Testis (tissue), 2 donors: ENCODE measurements at regions not wholly inside any gene's neighbourhood (a gene's known extent, or its start where the extent isn't known, plus 50 kb on each side); places are given as distances from the start of the nearest gene placed in this dataset.

Experiments used
- CTCF ChIP-seq, 3 experiments: fragments of 450-650 bp in 2 of 3; fragments of 200-600 bp in 1 of 3; sonication (generic) in 1 of 3; IDR thresholded peaks; one replicate each; pipeline ENCODE4 v1.5.1; 2016 to 2019; ENCODE audit warnings: antibody characterized with exemption in 3 of 3, mild to moderate bottlenecking in 2 of 3, moderate library complexity in 1 of 3
- POLR2A ChIP-seq: fragments of 450-650 bp; IDR thresholded peaks from one replicate; pipeline ENCODE4 v1.6.1; 2017; ENCODE audit warnings: antibody characterized with exemption, mild to moderate bottlenecking, moderate library complexity

GRCh38 chr14:71532790-71533189 lies 399.4 kb upstream of the RGS6 start:
- TF ChIP-seq CTCF (IDR thresholded peaks at IDR 0.05) (no peak), POLR2A (no peak)
